Fibroblast of pulmonary artery (primary cell): ENCODE measurements at regions not wholly inside any gene's neighbourhood (a gene's known extent, or its start where the extent isn't known, plus 50 kb on each side); places are given as distances from the start of the nearest gene placed in this dataset.
"Not testable (repeated sequence)": the region's sequence is repeated elsewhere in the genome, so short reads cannot be mapped to it uniquely, and the experiment has no call there.

Experiments used
- DNase-seq: peaks from one replicate; pipeline ENCODE4 v3.0.0-alpha.2; 2010; ENCODE audit warnings: low read depth
- H3K4me3 ChIP-seq: replicated peaks from 2 replicates; pipeline ENCODE4 v1.5.1; 2011; ENCODE audit warnings: low read depth, mild to moderate bottlenecking, control low read depth, low read length, moderate library complexity
- TF ChIP-seq, protein P1 (sequence below): IDR thresholded peaks from 2 replicates; pipeline ENCODE4 v1.5.1; 2011; ENCODE audit warnings: mild to moderate bottlenecking, control low read depth, low read length, inconsistent platforms; ENCODE audit errors: missing control alignments

DNA sequence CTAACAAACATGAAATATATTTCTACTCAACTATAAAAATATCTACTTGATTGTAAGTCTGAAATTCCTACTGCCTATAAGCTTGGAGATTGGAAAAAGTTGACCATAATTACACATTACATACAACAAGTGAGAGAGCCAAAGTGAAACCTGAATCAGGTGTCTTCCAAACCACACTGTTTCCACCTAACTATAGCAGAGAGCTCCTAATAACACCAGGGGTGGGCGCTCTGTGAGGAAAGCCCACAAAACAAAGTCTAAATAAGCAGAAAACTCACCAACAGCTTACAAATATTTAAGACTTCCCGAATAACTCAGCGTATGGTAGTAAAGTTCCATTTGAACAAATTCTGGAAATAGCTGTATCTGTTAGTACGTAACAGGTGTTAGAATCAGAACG lies 119.9 kb downstream of the GPR37 start:
- TF ChIP-seq, protein P1, sequence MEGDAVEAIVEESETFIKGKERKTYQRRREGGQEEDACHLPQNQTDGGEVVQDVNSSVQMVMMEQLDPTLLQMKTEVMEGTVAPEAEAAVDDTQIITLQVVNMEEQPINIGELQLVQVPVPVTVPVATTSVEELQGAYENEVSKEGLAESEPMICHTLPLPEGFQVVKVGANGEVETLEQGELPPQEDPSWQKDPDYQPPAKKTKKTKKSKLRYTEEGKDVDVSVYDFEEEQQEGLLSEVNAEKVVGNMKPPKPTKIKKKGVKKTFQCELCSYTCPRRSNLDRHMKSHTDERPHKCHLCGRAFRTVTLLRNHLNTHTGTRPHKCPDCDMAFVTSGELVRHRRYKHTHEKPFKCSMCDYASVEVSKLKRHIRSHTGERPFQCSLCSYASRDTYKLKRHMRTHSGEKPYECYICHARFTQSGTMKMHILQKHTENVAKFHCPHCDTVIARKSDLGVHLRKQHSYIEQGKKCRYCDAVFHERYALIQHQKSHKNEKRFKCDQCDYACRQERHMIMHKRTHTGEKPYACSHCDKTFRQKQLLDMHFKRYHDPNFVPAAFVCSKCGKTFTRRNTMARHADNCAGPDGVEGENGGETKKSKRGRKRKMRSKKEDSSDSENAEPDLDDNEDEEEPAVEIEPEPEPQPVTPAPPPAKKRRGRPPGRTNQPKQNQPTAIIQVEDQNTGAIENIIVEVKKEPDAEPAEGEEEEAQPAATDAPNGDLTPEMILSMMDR, result no peak
- H3K4me3 ChIP-seq, result no peak overlapping the region
- DNase-seq, result no peak

DNA sequence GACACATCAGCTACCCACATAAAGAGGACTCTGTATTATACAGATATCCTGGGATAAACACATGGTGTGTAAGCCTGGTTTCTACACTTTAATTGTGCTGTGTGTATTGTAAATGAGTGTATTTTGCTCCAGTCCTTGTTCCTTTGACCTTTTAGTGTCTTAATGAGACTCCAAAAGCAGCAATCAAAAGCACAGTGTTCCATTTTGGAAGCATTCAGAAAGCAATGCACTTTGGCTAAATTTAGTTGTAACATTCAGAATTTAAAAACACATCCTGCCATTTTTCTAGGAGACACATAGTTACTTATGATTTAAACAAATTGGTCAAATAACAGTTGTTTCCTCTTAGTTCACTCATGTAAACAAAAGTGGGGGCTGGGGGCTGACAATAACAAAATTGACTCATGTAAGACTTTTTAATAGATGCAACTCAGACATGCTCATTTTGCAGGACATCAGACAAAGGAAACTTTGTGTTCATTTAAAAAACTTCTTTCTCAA lies 122.2 kb downstream of the GPR37 start:
- no peak overlapping the region for H3K4me3 ChIP-seq
- TF ChIP-seq, protein P1, result no peak
- DNase-seq, result no peak

DNA sequence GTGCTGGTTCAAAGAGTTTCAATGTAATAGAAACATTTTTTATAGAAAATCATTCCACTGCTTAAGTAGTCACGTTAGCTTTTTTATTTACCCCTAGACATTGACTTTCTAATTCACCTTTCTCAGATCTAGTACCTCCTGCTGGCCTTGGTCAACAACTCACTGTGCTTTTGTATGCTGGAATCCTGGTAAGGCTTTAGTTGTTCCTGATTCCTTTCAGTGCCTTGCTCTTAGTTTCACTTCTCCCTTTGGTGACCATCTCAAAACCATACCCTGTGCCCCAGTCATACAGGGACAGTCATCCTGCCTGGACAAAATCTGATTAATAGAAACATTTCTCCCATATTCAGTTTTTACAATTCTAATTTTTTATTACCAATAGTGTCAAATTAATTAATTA lies 130.2 kb downstream of the GPR37 start:
- no peak overlapping the region for H3K4me3 ChIP-seq
- no peak for DNase-seq
- TF ChIP-seq, protein P1, result no peak

DNA sequence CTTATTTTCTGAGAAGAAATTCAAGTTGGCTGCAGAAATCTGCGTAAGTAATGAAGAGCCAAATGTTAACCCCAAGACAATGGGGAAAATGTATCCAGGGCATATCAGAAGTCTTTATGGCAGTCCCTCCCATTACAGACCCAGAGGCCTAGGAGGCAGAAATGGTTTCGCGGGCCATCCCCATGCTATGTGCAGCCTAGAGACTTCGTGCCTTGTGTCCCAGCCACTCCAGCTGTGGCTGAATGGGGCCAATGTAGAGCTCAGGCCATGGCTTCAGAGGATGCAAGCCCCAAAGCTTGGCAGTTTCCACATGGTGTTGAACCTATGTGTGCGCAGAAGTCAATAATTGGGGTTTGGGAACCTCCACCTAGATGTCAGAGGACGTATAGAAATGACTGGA lies 131.9 kb downstream of the GPR37 start:
- no peak overlapping the region for H3K4me3 ChIP-seq
- TF ChIP-seq, protein P1, result no peak
- DNase-seq, result no peak

DNA sequence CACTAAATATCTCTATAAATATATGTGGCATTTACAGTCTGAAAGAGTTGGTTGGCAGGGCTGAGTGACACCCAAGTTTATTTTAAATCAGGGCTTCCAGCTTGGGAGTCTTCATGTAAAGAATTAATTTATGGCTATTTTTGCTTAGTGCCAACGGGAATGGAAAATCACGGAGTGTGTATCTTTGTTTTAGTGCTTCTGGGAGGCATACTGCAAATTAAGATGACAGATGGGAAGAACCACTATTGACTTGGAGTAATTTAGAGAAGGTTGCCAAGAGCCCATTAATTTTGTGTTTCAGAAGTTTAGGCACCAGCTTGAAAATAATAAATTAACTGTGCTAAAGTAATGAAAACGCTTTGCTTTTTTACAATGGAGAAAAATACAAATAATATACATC lies 135.2 kb downstream of the GPR37 start:
- H3K4me3 ChIP-seq, result no peak overlapping the region
- DNase-seq, result no peak
- TF ChIP-seq, protein P1, result no peak

DNA sequence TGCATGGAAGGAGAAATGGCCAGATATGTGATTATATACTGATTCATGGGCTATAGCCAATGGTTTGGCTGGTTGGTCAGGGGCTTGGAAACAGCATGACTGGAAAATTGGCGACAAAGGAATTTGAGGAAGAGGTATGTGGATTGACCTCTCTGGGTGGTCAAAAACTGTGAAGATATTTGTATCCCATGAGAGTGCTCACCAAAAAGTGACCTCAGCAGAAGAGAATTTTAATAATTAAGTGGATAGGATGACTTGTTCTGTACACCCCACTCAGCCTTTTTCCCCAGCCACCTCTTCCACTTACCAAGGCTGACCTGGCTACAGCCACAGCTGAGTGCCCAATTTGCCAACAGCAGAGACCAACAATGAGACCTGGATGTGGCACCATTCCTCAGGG lies 146.7 kb downstream of the GPR37 start:
- DNase-seq, result no peak
- no peak overlapping the region for H3K4me3 ChIP-seq
- TF ChIP-seq, protein P1, result no peak

DNA sequence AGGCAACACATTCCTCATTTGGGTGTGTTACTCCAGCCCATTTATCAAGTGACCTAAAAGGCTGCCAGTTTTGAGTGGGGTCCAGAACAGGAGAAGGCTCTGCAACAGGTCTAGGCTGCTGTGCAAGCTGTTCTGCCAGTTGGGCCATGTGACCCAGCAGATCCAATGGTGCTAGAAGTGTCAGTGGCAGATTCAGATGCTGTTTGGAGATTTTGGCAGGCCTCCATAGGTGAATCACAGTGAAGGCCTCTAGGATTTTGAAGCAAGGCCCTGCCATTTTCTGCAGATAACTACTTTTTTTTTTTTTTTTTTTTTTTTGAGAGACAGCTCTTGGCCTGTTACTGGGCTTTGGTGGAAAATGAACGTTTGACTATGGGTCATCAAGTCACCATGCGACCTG lies 147.5 kb downstream of the GPR37 start:
- not testable (repeated sequence) for H3K4me3 ChIP-seq, DNase-seq

DNA sequence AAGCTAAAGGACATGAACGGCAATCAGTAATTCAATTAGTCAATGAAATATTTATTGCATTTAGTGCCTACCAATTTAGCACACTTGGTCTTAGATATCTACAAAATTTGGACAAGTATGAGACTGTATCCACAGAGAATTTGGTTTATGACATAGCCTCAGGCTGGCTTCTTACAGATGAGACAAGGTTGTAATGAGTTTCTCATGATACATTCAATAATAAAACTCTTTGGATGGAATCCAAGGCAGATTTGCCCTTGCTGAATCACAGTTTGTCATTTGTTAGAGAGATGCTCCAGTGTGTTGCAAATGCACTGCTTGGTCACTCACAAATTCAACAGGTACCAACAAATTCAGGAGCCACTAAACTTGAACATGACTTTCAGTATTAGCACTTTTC lies 162.5 kb downstream of the GPR37 start:
- H3K4me3 ChIP-seq, result no peak overlapping the region
- TF ChIP-seq, protein P1, result no peak
- DNase-seq, result no peak
